OCI-LY1 (cell line): ENCODE measurements at regions not wholly inside any gene's neighbourhood (a gene's known extent, or its start where the extent isn't known, plus 50 kb on each side); places are given as distances from the start of the nearest gene placed in this dataset.

Experiments used
- EZH2 ChIP-seq: fragments of 200-600 bp; sonication (generic), shearing (Covaris generic); IDR thresholded peaks from 2 replicates; pipeline ENCODE4 v1.8.0; 2017; ENCODE audit warnings: borderline replicate concordance, mixed run types, mild to moderate bottlenecking, antibody characterized with exemption, low read length, moderate library complexity, mixed read lengths
- TF ChIP-seq, protein P1 (sequence below): fragments of 200-600 bp; sonication (generic), shearing (Covaris generic); IDR thresholded peaks from 2 replicates; pipeline ENCODE4 v1.5.1; 2017; ENCODE audit warnings: mild to moderate bottlenecking, antibody characterized with exemption, low read length, moderate library complexity, mixed read lengths

GRCh38 chr15:60091911-60092310 is 87.8 kb downstream of the FOXB1 start:
- TF ChIP-seq EZH2, result no peak
- TF ChIP-seq, protein P1, sequence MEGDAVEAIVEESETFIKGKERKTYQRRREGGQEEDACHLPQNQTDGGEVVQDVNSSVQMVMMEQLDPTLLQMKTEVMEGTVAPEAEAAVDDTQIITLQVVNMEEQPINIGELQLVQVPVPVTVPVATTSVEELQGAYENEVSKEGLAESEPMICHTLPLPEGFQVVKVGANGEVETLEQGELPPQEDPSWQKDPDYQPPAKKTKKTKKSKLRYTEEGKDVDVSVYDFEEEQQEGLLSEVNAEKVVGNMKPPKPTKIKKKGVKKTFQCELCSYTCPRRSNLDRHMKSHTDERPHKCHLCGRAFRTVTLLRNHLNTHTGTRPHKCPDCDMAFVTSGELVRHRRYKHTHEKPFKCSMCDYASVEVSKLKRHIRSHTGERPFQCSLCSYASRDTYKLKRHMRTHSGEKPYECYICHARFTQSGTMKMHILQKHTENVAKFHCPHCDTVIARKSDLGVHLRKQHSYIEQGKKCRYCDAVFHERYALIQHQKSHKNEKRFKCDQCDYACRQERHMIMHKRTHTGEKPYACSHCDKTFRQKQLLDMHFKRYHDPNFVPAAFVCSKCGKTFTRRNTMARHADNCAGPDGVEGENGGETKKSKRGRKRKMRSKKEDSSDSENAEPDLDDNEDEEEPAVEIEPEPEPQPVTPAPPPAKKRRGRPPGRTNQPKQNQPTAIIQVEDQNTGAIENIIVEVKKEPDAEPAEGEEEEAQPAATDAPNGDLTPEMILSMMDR, result no peak
